GM19324 (cell line): ENCODE measurements at regions not wholly inside any gene's neighbourhood (a gene's known extent, or its start where the extent isn't known, plus 50 kb on each side); places are given as distances from the start of the nearest gene placed in this dataset.

Experiments
- ATAC-seq: cut with Tn5 transposase; IDR thresholded peaks from one replicate; pipeline ENCODE4 v1.9.1; 2021; ENCODE audit warnings: mild to moderate bottlenecking, moderate library complexity; ENCODE audit not compliant: unreplicated experiment, low FRiP score

GRCh38 chr9:79341561-79341960 is 230.2 kb upstream of the TLE4 start:
- ATAC-seq = no peak

GRCh38 chr9:79346350-79347020 is 225.3 kb upstream of the TLE4 start:
- ATAC-seq = no peak

- ATAC-seq = no peak
These were observed 219.4 kb upstream of the TLE4 start for GRCh38 chr9:79352322-79352721.

- ATAC-seq = no peak
These were observed 217.8 kb upstream of the TLE4 start for GRCh38 chr9:79353856-79354520.

GRCh38 chr9:79357194-79357593 is 214.6 kb upstream of the TLE4 start:
- ATAC-seq = no peak

GRCh38 chr9:79357616-79358015 is 214.1 kb upstream of the TLE4 start:
- ATAC-seq = no peak

GRCh38 chr9:79360387-79361347 is 211.1 kb upstream of the TLE4 start:
- no peak for ATAC-seq

GRCh38 chr9:79362100-79363081 is 209.4 kb upstream of the TLE4 start:
- no peak for ATAC-seq

GRCh38 chr9:79369676-79370075 is 202.1 kb upstream of the TLE4 start:
- ATAC-seq = no peak

- ATAC-seq = no peak
These were observed 200.5 kb upstream of the TLE4 start for GRCh38 chr9:79371301-79371700.

GRCh38 chr9:79371948-79372555 is 199.7 kb upstream of the TLE4 start:
- ATAC-seq = no peak

- ATAC-seq = no peak
These were observed 194.4 kb upstream of the TLE4 start for GRCh38 chr9:79377339-79377855.

GRCh38 chr9:79378107-79378506 is 193.7 kb upstream of the TLE4 start:
- ATAC-seq = no peak

GRCh38 chr9:79382044-79382443 is 189.7 kb upstream of the TLE4 start:
- no peak for ATAC-seq

- ATAC-seq = no peak
These were observed 189.3 kb upstream of the TLE4 start for GRCh38 chr9:79382458-79382857.

- ATAC-seq = no peak
These were observed 188.7 kb upstream of the TLE4 start for GRCh38 chr9:79383096-79383495.

- no peak for ATAC-seq
These were observed 187.7 kb upstream of the TLE4 start for GRCh38 chr9:79384091-79384490.

GRCh38 chr9:79384501-79384900 is 187.3 kb upstream of the TLE4 start:
- no peak for ATAC-seq

GRCh38 chr9:79387101-79387835 is 184.5 kb upstream of the TLE4 start:
- ATAC-seq = no peak
